Endothelial cell of umbilical vein (primary cell): ENCODE measurements at regions not wholly inside any gene's neighbourhood (a gene's known extent, or its start where the extent isn't known, plus 50 kb on each side); places are given as distances from the start of the nearest gene placed in this dataset.

Source experiments
- BruUV-seq: library from RNA; stranded (reverse); fragments of 400-500 nt; replicated peaks from 2 replicates; lab custom pipeline; 2021; lab: Mats Ljungman, UMichigan
- CTCF ChIA-PET: fragments of 300-600, 350-600 bp; sonication (Branson Sonifier 250); formaldehyde crosslinking; loops from one replicate; lab custom pipeline; 2021; ENCODE audit warnings: antibody characterized with exemption, inconsistent platforms; lab: Charles Lee
- POLR2A ChIA-PET: fragments of 300-600, 350-600 bp; sonication (Branson Sonifier 250); formaldehyde crosslinking; loops from one replicate; lab custom pipeline; 2021; ENCODE audit warnings: antibody characterized with exemption, inconsistent platforms; lab: Charles Lee
- DNase-seq: peaks from one replicate; pipeline ENCODE4 v3.0.0-alpha.2; 2011; ENCODE audit warnings: low read depth, low spot score
- FAIRE-seq: peaks from 2 replicates; lab custom pipeline; 2011; peaks lifted over from hg19 to GRCh38; lab: Jason Lieb, UNC
- H2AFZ ChIP-seq: 2 replicates; pipeline ENCODE4 v1.6.0; 2012; ENCODE audit warnings: low read depth, low read length, control low read depth, inconsistent platforms
- H3K27ac ChIP-seq: 2 replicates; pipeline ENCODE4 v1.5.1; 2011; ENCODE audit warnings: low read depth, mild to moderate bottlenecking, control low read depth, low read length, moderate library complexity; ENCODE audit not compliant: insufficient read depth
- H3K27me3 ChIP-seq, 2 experiments: 2 replicates each; pipeline versions ENCODE4 v1.6.0 to v1.6.1; 2011; ENCODE audit warnings: low read length in 2 of 2, mixed read lengths in 1 of 2; ENCODE audit not compliant: control insufficient read depth in 2 of 2, insufficient read depth in 2 of 2
- H3K36me3 ChIP-seq, 2 experiments: 2 replicates in 1 of 2; 3 replicates in 1 of 2; pipeline ENCODE4 v1.5.1; 2011; ENCODE audit warnings: low read length in 2 of 2, mild to moderate bottlenecking in 1 of 2, moderate library complexity in 1 of 2; ENCODE audit not compliant: control insufficient read depth in 2 of 2, insufficient read depth in 2 of 2; ENCODE audit errors: extremely low read depth in 1 of 2
- H3K4me1 ChIP-seq: 3 replicates; pipeline ENCODE4 v1.5.1; 2011; ENCODE audit warnings: mild to moderate bottlenecking, low read length; ENCODE audit not compliant: control insufficient read depth, insufficient read depth; ENCODE audit errors: extremely low read depth
- H3K4me2 ChIP-seq: 2 replicates; pipeline ENCODE4 v1.6.1; 2011; ENCODE audit warnings: low read length, control low read depth, mixed read lengths; ENCODE audit not compliant: insufficient read depth
- H3K4me3 ChIP-seq, 3 experiments: fragments of 200-600 bp in 1 of 3; sonication (generic), shearing (Covaris generic) in 1 of 3; replicated peaks in 1 of 3; 2 replicates each; pipeline ENCODE4 v1.5.1; 2011 to 2016; ENCODE audit warnings: control low read depth in 3 of 3, low read length in 3 of 3, mild to moderate bottlenecking in 2 of 3, inconsistent platforms in 1 of 3, low read depth in 1 of 3, moderate library complexity in 1 of 3; ENCODE audit not compliant: insufficient read depth in 1 of 3
- H3K79me2 ChIP-seq: 2 replicates; pipeline ENCODE4 v1.6.0; 2012; ENCODE audit warnings: low read length, inconsistent platforms; ENCODE audit not compliant: control insufficient read depth, insufficient read depth
- H3K9ac ChIP-seq: replicated peaks from 2 replicates; pipeline ENCODE3; 2011; ENCODE audit warnings: low read length, control low read depth; ENCODE audit not compliant: insufficient read depth; ENCODE audit errors: extremely low read depth
- H3K9me1 ChIP-seq: replicated peaks from 3 replicates; pipeline ENCODE4 v1.6.0; 2011; ENCODE audit warnings: mild to moderate bottlenecking, low read length; ENCODE audit not compliant: control insufficient read depth, insufficient read depth; ENCODE audit errors: extremely low read depth
- H3K9me3 ChIP-seq: replicated peaks from 2 replicates; pipeline ENCODE4 v1.5.1; 2012; ENCODE audit warnings: low read length, inconsistent platforms; ENCODE audit not compliant: control insufficient read depth, insufficient read depth
- H4K20me1 ChIP-seq: replicated peaks from 2 replicates; pipeline ENCODE3; 2011; ENCODE audit warnings: mild to moderate bottlenecking, low read length; ENCODE audit not compliant: control insufficient read depth, insufficient read depth; ENCODE audit errors: extremely low read depth
- CTCF ChIP-seq, 2 donors: IDR thresholded peaks; 1 replicate in 1 of 2; 2 replicates in 1 of 2; pipeline ENCODE4 v1.5.1; 2011; ENCODE audit warnings: low read length in 2 of 2, mild to moderate bottlenecking in 2 of 2, moderate library complexity in 2 of 2, control low read depth in 1 of 2, inconsistent platforms in 1 of 2, low read depth in 1 of 2; ENCODE audit not compliant: insufficient read depth in 1 of 2; ENCODE audit errors: extremely low read depth in 1 of 2
- EZH2 ChIP-seq: IDR thresholded peaks from 2 replicates; pipeline ENCODE4 v1.6.1; 2012; ENCODE audit warnings: borderline replicate concordance, low read depth, mild to moderate bottlenecking, moderate library complexity, low read length, inconsistent platforms; ENCODE audit not compliant: severe bottlenecking
- FOS ChIP-seq: IDR thresholded peaks from 2 replicates; pipeline ENCODE4 v1.6.1; 2011; ENCODE audit warnings: mild to moderate bottlenecking, low read length, moderate library complexity, borderline replicate concordance; ENCODE audit not compliant: insufficient read depth
- GATA2 ChIP-seq: IDR thresholded peaks from 2 replicates; pipeline ENCODE4 v1.7.0; 2011; ENCODE audit warnings: low read depth, mild to moderate bottlenecking, moderate library complexity, mixed read lengths, low read length; ENCODE audit not compliant: insufficient read length, insufficient read depth
- JUN ChIP-seq: IDR thresholded peaks from 2 replicates; pipeline ENCODE4 v1.6.1; 2011; ENCODE audit warnings: borderline replicate concordance, low read depth; ENCODE audit not compliant: insufficient read length, insufficient read depth
- MYC ChIP-seq: IDR thresholded peaks from one replicate; pipeline ENCODE4 v1.6.1; 2011; ENCODE audit warnings: mild to moderate bottlenecking, low read depth, low read length
- POLR2A ChIP-seq: IDR thresholded peaks from 2 replicates; pipeline ENCODE4 v1.6.1; 2012; ENCODE audit warnings: low read depth, mild to moderate bottlenecking, control low read depth, low read length
- POLR2AphosphoS5 ChIP-seq: IDR thresholded peaks from 2 replicates; pipeline ENCODE4 v1.6.1; 2012; ENCODE audit warnings: low read depth, mild to moderate bottlenecking, control low read depth, low read length, moderate library complexity; ENCODE audit not compliant: insufficient read depth
- dilution Hi-C: fragments of 300-500 bp; cut with MboI; formaldehyde crosslinking; loops from one replicate; pipeline ENCODE4 v1.15.0; 2019; ENCODE audit warnings: low sequenced_read_pairs; ENCODE audit not compliant: extremely low pct_ligation_motif_present
- intact Hi-C: fragments of 100-400 bp; cut with micrococcal nuclease; formaldehyde crosslinking; loops from one replicate; pipeline ENCODE4 v1.10.0; 2022
- TF ChIP-seq, protein P1 (sequence below): IDR thresholded peaks from 2 replicates; pipeline ENCODE4 v1.6.1; 2011; ENCODE audit not compliant: insufficient read depth, insufficient read length

DNA sequence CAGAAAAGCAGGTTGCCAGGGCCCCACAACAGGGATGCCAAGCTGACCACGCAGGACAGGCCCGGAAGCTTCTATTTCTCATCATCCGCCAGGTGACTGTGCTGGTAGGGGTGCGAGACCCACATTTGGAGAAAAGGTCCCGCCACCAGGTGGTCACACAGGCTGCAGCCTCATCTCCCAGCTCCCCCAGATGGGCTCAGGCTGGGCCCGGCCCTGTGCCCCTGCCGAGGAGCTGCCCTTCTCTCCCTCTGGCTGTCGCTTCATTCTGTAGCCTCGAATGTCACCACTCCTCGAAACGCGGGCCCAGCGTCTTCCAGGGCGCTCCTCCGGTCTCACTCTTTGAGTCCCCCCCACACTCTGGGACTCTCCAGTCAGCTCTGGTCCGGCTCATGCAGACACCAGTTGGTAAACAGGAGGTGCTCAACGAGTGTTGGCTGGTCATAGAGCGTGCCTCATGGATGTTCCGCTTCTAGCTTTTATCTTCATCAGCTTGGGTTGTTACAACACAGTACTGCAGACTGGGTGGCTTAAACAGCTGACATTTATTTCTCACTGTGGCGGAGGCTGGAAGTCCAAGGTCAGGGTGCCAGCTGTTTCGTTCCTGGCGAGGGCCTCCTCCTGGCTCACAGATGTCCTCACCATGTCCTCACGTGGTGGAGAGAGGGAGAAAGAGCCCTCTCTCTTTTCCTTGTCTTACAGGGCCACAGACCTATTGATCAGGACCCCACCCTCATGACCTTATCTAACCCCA lies 87.1 kb downstream of the TEX29 start:
- intact Hi-C loops (no loop called here), dilution Hi-C loops (no loop called here)
- no peak overlapping the region for H3K9ac ChIP-seq
- no peaks in the 10 kb centered on the region for H3K9me3 ChIP-seq
- no peaks in the 10 kb centered on the region for H3K9me1 ChIP-seq
- H3K27ac ChIP-seq = no peak overlapping the region
- no peaks in the 10 kb centered on the region for H3K79me2 ChIP-seq
- POLR2A ChIA-PET = no interaction called here
- no peak overlapping the region for H3K4me3 ChIP-seq
- H2AFZ ChIP-seq = no peak overlapping the region
- no peak overlapping the region for H3K4me2 ChIP-seq
- TF ChIP-seq POLR2A (no peak), MYC (no peak), EZH2 (no peak), CTCF (IDR thresholded peaks at IDR 0.05; ENCODE audit: extremely low read depth in 1 of 2, insufficient read depth in 1 of 2, low read depth in 1 of 2, low read length in 2 of 2) (no peak), GATA2 (no peak), FOS (no peak), JUN (no peak), POLR2AphosphoS5 (no peak)
- TF ChIP-seq, protein P1, sequence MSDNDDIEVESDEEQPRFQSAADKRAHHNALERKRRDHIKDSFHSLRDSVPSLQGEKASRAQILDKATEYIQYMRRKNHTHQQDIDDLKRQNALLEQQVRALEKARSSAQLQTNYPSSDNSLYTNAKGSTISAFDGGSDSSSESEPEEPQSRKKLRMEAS = no peak
- no peaks in the 10 kb centered on the region for H3K4me1 ChIP-seq
- no peaks in the 10 kb centered on the region for H4K20me1 ChIP-seq
- H3K36me3 ChIP-seq = no peaks in the 10 kb centered on the region
- CTCF ChIA-PET = interaction anchor here (1.3 kb wide), 1 partner anchor 22 kb away, joined by 3 read pairs; no protein-coding TSS in a partner anchor
- BruUV-seq = no TSS peak
- H3K27me3 ChIP-seq = peaks cover 1 to 2% of the 10 kb centered on the region in 2 experiments
- no peak for FAIRE-seq
- DNase-seq = no peak
